ENCODE measurements at regions not wholly inside any gene's neighbourhood (a gene's known extent, or its start where the extent isn't known, plus 50 kb on each side); places are given as distances from the start of the nearest gene placed in this dataset.

- no peak for TF ChIP-seq CTCF (IDR thresholded peaks at IDR 0.05)
- TF ChIP-seq POLR2A (IDR thresholded peaks at IDR 0.05), result no peak
These were observed 217.5 kb upstream of the NMUR2 start for GRCh38 chr5:152622628-152623027.

Measured in right lobe of liver (tissue), 4 donors.